Testis (tissue), 2 donors: ENCODE measurements at regions not wholly inside any gene's neighbourhood (a gene's known extent, or its start where the extent isn't known, plus 50 kb on each side); places are given as distances from the start of the nearest gene placed in this dataset.

Experiments
- DNase-seq: peaks from one replicate; pipeline ENCODE4 v3.0.0-alpha.2; 2019
- H3K27ac ChIP-seq, 2 donors: fragments of 200-600 bp; sonication (generic); one replicate each; pipeline ENCODE4 v1.5.1; 2019
- H3K27me3 ChIP-seq: fragments of 200-600 bp; sonication (generic); one replicate; pipeline ENCODE4 v1.5.1; 2019
- H3K36me3 ChIP-seq: fragments of 200-600 bp; sonication (generic); one replicate; pipeline ENCODE4 v1.5.1; 2017; ENCODE audit warnings: low read depth; ENCODE audit errors: missing control alignments
- H3K4me1 ChIP-seq: fragments of 200-600 bp; sonication (generic); one replicate; pipeline ENCODE4 v1.5.1; 2019
- H3K4me3 ChIP-seq, 2 donors: fragments of 200-600 bp; sonication (generic); one replicate each; pipeline ENCODE4 v1.5.1; 2017 to 2019
- H3K9me3 ChIP-seq: fragments of 200-600 bp; sonication (generic); one replicate; pipeline ENCODE4 v1.5.1; 2017
- CTCF ChIP-seq, 3 experiments: fragments of 450-650 bp in 2 of 3; fragments of 200-600 bp in 1 of 3; sonication (generic) in 1 of 3; IDR thresholded peaks; one replicate each; pipeline ENCODE4 v1.5.1; 2016 to 2019; ENCODE audit warnings: antibody characterized with exemption in 3 of 3, mild to moderate bottlenecking in 2 of 3, moderate library complexity in 1 of 3
- POLR2A ChIP-seq: fragments of 450-650 bp; IDR thresholded peaks from one replicate; pipeline ENCODE4 v1.6.1; 2017; ENCODE audit warnings: antibody characterized with exemption, mild to moderate bottlenecking, moderate library complexity
- WGBS, 2 donors: methylation state at CpG; one replicate each; pipeline ENCODE4 v1.1.5; 2018; 5-methylcytosine and 5-hydroxymethylcytosine counted together
- intact Hi-C: fragments of 100-400 bp; cut with DNase I; formaldehyde crosslinking; loops from one replicate; pipeline ENCODE4 v1.15.1; 2023; ENCODE audit warnings: low total_unique reads

- H3K9me3 ChIP-seq, result no peaks in the 10 kb centered on the region
- H3K4me1 ChIP-seq, result no peaks in the 10 kb centered on the region
- no peaks in the 10 kb centered on the region for H3K36me3 ChIP-seq
- H3K4me3 ChIP-seq, result no peak overlapping the region
- no peaks in the 10 kb centered on the region for H3K27me3 ChIP-seq
- TF ChIP-seq POLR2A, result no peak
- no peak for TF ChIP-seq CTCF (IDR thresholded peaks at IDR 0.05)
- DNase-seq, result no peak
- intact Hi-C loops, result no loop called here
- 88 to 92% methylated on average over 1 of the region's 1 CpG for WGBS, 2 donors
- no peak overlapping the region for H3K27ac ChIP-seq
Observed at GRCh38 chr4:37765741-37766140, 60.7 kb upstream of the PGM2 start.

- Histone ChIP-seq H3K27me3 (no peaks in the 10 kb centered on the region), H3K27ac (no peak overlapping the region), H3K36me3 (no peaks in the 10 kb centered on the region), H3K9me3 (no peaks in the 10 kb centered on the region), H3K4me1 (no peaks in the 10 kb centered on the region), H3K4me3 (no peak overlapping the region)
- 86 to 94% methylated on average over 4 of the region's 4 CpGs for WGBS, 2 donors
- DNase-seq, result no peak
- intact Hi-C loops, result no loop called here
- TF ChIP-seq CTCF (IDR thresholded peaks at IDR 0.05), result no peak
- TF ChIP-seq POLR2A, result no peak
Observed at GRCh38 chr4:37763831-37764230, 62.7 kb upstream of the PGM2 start.

GRCh38 chr4:37762991-37763368, 63.5 kb upstream of the PGM2 start:
- Histone ChIP-seq H3K4me3 (no peak overlapping the region), H3K36me3 (no peaks in the 10 kb centered on the region), H3K27me3 (no peaks in the 10 kb centered on the region), H3K27ac (no peak overlapping the region), H3K9me3 (no peaks in the 10 kb centered on the region), H3K4me1 (no peaks in the 10 kb centered on the region)
- no peak for DNase-seq
- 45 to 51% methylated on average over 4 of the region's 4 CpGs for WGBS, 2 donors
- intact Hi-C loops, result no loop called here
- TF ChIP-seq CTCF (IDR thresholded peaks at IDR 0.05) (no peak), POLR2A (no peak)

GRCh38 chr4:37762294-37762990, 64.0 kb upstream of the PGM2 start:
- DNase-seq, result peak; percentile 40
- WGBS, 2 donors, result 49 to 93% methylated on average over 3 of the region's 3 CpGs
- Histone ChIP-seq H3K4me1 (no peaks in the 10 kb centered on the region), H3K27ac (no peak overlapping the region), H3K9me3 (no peaks in the 10 kb centered on the region), H3K4me3 (no peak overlapping the region), H3K27me3 (no peaks in the 10 kb centered on the region), H3K36me3 (no peaks in the 10 kb centered on the region)
- intact Hi-C loops, result no loop called here
- TF ChIP-seq CTCF (IDR thresholded peaks at IDR 0.05) (no peak), POLR2A (no peak)

- DNase-seq, result no peak
- 85 to 90% methylated on average over 3 of the region's 3 CpGs for WGBS, 2 donors
Observed at GRCh38 chr4:37760840-37761239, 65.6 kb upstream of the PGM2 start.

More at GRCh38 chr4:37760840-37761239, 65.6 kb upstream of the PGM2 start:
- Histone ChIP-seq H3K36me3 (no peaks in the 10 kb centered on the region), H3K4me1 (no peaks in the 10 kb centered on the region), H3K4me3 (no peak overlapping the region), H3K27ac (no peak overlapping the region), H3K9me3 (no peaks in the 10 kb centered on the region), H3K27me3 (no peaks in the 10 kb centered on the region)
- intact Hi-C loops, result no loop called here
- TF ChIP-seq CTCF (IDR thresholded peaks at IDR 0.05), result no peak
- TF ChIP-seq POLR2A, result no peak
